ENCODE measurements at regions not wholly inside any gene's neighbourhood (a gene's known extent, or its start where the extent isn't known, plus 50 kb on each side); places are given as distances from the start of the nearest gene placed in this dataset.
"Not testable (repeated sequence)": the region's sequence is repeated elsewhere in the genome, so short reads cannot be mapped to it uniquely, and the experiment has no call there.

GRCh38 chr4:3371033-3372001 is 70.5 kb upstream of the HGFAC start:
- Histone ChIP-seq H3K9ac (ENCODE audit: low read length in 2 of 2) (no peak overlapping the region), H3K4me1 (ENCODE audit: control insufficient read depth, insufficient read depth, low read length) (peaks cover 22% of the 10 kb centered on the region), H3K9me3 (ENCODE audit: control insufficient read depth in 2 of 2, low read length in 2 of 2) (no peaks in the 10 kb centered on the region), H3K27me3 (ENCODE audit: control insufficient read depth in 1 of 2, insufficient read depth in 2 of 2, low read length in 2 of 2) (no peaks in the 10 kb centered on the region), H3K4me3 (ENCODE audit: low read length in 2 of 2) (no peak overlapping the region), H3K27ac (ENCODE audit: low read length) (no peak overlapping the region), H3K36me3 (ENCODE audit: control insufficient read depth in 2 of 2, insufficient read depth in 2 of 2, low read length in 2 of 2) (peaks cover 0 to 7% of the 10 kb centered on the region in 2 donors)

- H3K36me3 ChIP-seq (ENCODE audit: control insufficient read depth in 2 of 2, insufficient read depth in 2 of 2, low read length in 2 of 2), result peaks cover 0 to 8% of the 10 kb centered on the region in 2 donors
- H3K9ac ChIP-seq (ENCODE audit: low read length in 2 of 2), result no peak overlapping the region
- no peak overlapping the region for H3K4me3 ChIP-seq (ENCODE audit: low read length in 2 of 2)
- H3K9me3 ChIP-seq (ENCODE audit: control insufficient read depth in 2 of 2, low read length in 2 of 2), result no peaks in the 10 kb centered on the region
- H3K4me1 ChIP-seq (ENCODE audit: control insufficient read depth, insufficient read depth, low read length), result peaks cover 22% of the 10 kb centered on the region
- H3K27ac ChIP-seq (ENCODE audit: low read length), result no peak overlapping the region
- no peaks in the 10 kb centered on the region for H3K27me3 ChIP-seq (ENCODE audit: control insufficient read depth in 1 of 2, insufficient read depth in 2 of 2, low read length in 2 of 2)
Measured at GRCh38 chr4:3372264-3372932, 69.4 kb upstream of the HGFAC start.

GRCh38 chr4:3372933-3373465 is 68.8 kb upstream of the HGFAC start:
- Histone ChIP-seq H3K27ac (ENCODE audit: low read length) (no peak overlapping the region), H3K4me3 (ENCODE audit: low read length in 2 of 2) (no peak overlapping the region), H3K9me3 (ENCODE audit: control insufficient read depth in 2 of 2, low read length in 2 of 2) (no peaks in the 10 kb centered on the region), H3K4me1 (ENCODE audit: control insufficient read depth, insufficient read depth, low read length) (peaks cover 22% of the 10 kb centered on the region), H3K36me3 (ENCODE audit: control insufficient read depth in 2 of 2, insufficient read depth in 2 of 2, low read length in 2 of 2) (peaks cover 0 to 8% of the 10 kb centered on the region in 2 donors), H3K9ac (ENCODE audit: low read length in 2 of 2) (no peak overlapping the region), H3K27me3 (ENCODE audit: control insufficient read depth in 1 of 2, insufficient read depth in 2 of 2, low read length in 2 of 2) (no peaks in the 10 kb centered on the region)

GRCh38 chr4:3373468-3373867 is 68.3 kb upstream of the HGFAC start:
- H3K27me3 ChIP-seq (ENCODE audit: control insufficient read depth in 1 of 2, insufficient read depth in 2 of 2, low read length in 2 of 2), result no peaks in the 10 kb centered on the region
- H3K36me3 ChIP-seq (ENCODE audit: control insufficient read depth in 2 of 2, insufficient read depth in 2 of 2, low read length in 2 of 2), result peaks cover 0 to 8% of the 10 kb centered on the region in 2 donors
- no peak overlapping the region for H3K27ac ChIP-seq (ENCODE audit: low read length)
- no peaks in the 10 kb centered on the region for H3K9me3 ChIP-seq (ENCODE audit: control insufficient read depth in 2 of 2, low read length in 2 of 2)
- H3K4me1 ChIP-seq (ENCODE audit: control insufficient read depth, insufficient read depth, low read length), result peaks cover 19% of the 10 kb centered on the region
- no peak overlapping the region for H3K4me3 ChIP-seq (ENCODE audit: low read length in 2 of 2)
- no peak overlapping the region for H3K9ac ChIP-seq (ENCODE audit: low read length in 2 of 2)

GRCh38 chr4:3374011-3374645 is 67.6 kb upstream of the HGFAC start:
- Histone ChIP-seq H3K9me3 (ENCODE audit: control insufficient read depth in 2 of 2, low read length in 2 of 2) (no peaks in the 10 kb centered on the region), H3K4me1 (ENCODE audit: control insufficient read depth, insufficient read depth, low read length) (peaks cover 15% of the 10 kb centered on the region), H3K36me3 (ENCODE audit: control insufficient read depth in 2 of 2, insufficient read depth in 2 of 2, low read length in 2 of 2) (peaks cover 0 to 8% of the 10 kb centered on the region in 2 donors), H3K27ac (ENCODE audit: low read length) (no peak overlapping the region), H3K4me3 (ENCODE audit: low read length in 2 of 2) (no peak overlapping the region), H3K27me3 (ENCODE audit: control insufficient read depth in 1 of 2, insufficient read depth in 2 of 2, low read length in 2 of 2) (no peaks in the 10 kb centered on the region), H3K9ac (ENCODE audit: low read length in 2 of 2) (no peak overlapping the region)

GRCh38 chr4:3374667-3375066 is 67.1 kb upstream of the HGFAC start:
- H3K36me3 ChIP-seq (ENCODE audit: control insufficient read depth in 2 of 2, insufficient read depth in 2 of 2, low read length in 2 of 2), result peaks cover 0 to 8% of the 10 kb centered on the region in 2 donors
- no peak overlapping the region for H3K9ac ChIP-seq (ENCODE audit: low read length in 2 of 2)
- no peaks in the 10 kb centered on the region for H3K9me3 ChIP-seq (ENCODE audit: control insufficient read depth in 2 of 2, low read length in 2 of 2)
- H3K4me1 ChIP-seq (ENCODE audit: control insufficient read depth, insufficient read depth, low read length), result peaks cover 9% of the 10 kb centered on the region
- no peak overlapping the region for H3K4me3 ChIP-seq (ENCODE audit: low read length in 2 of 2)
- H3K27me3 ChIP-seq (ENCODE audit: control insufficient read depth in 1 of 2, insufficient read depth in 2 of 2, low read length in 2 of 2), result no peaks in the 10 kb centered on the region
- H3K27ac ChIP-seq (ENCODE audit: low read length), result no peak overlapping the region

GRCh38 chr4:3375688-3376087 is 66.1 kb upstream of the HGFAC start:
- Histone ChIP-seq H3K9ac (ENCODE audit: low read length in 2 of 2) (no peak overlapping the region), H3K27ac (ENCODE audit: low read length) (no peak overlapping the region), H3K9me3 (ENCODE audit: control insufficient read depth in 2 of 2, low read length in 2 of 2) (no peaks in the 10 kb centered on the region), H3K4me3 (ENCODE audit: low read length in 2 of 2) (no peak overlapping the region), H3K27me3 (ENCODE audit: control insufficient read depth in 1 of 2, insufficient read depth in 2 of 2, low read length in 2 of 2) (no peaks in the 10 kb centered on the region), H3K36me3 (ENCODE audit: control insufficient read depth in 2 of 2, insufficient read depth in 2 of 2, low read length in 2 of 2) (peaks cover 0 to 8% of the 10 kb centered on the region in 2 donors), H3K4me1 (ENCODE audit: control insufficient read depth, insufficient read depth, low read length) (peaks cover 3% of the 10 kb centered on the region)

GRCh38 chr4:3376266-3376665 is 65.5 kb upstream of the HGFAC start:
- H3K4me1 ChIP-seq (ENCODE audit: control insufficient read depth, insufficient read depth, low read length), result no peaks in the 10 kb centered on the region

GRCh38 chr4:3377557-3377956 is 64.2 kb upstream of the HGFAC start:
- no peaks in the 10 kb centered on the region for H3K4me1 ChIP-seq (ENCODE audit: control insufficient read depth, insufficient read depth, low read length)
- no peak overlapping the region for H3K4me3 ChIP-seq (ENCODE audit: low read length in 2 of 2)
- H3K9me3 ChIP-seq (ENCODE audit: control insufficient read depth in 2 of 2, low read length in 2 of 2), result no peaks in the 10 kb centered on the region
- peaks cover 0 to 8% of the 10 kb centered on the region in 2 donors for H3K36me3 ChIP-seq (ENCODE audit: control insufficient read depth in 2 of 2, insufficient read depth in 2 of 2, low read length in 2 of 2)
- H3K27ac ChIP-seq (ENCODE audit: low read length), result no peak overlapping the region
- H3K27me3 ChIP-seq (ENCODE audit: control insufficient read depth in 1 of 2, insufficient read depth in 2 of 2, low read length in 2 of 2), result no peaks in the 10 kb centered on the region
- H3K9ac ChIP-seq (ENCODE audit: low read length in 2 of 2), result no peak overlapping the region

More at GRCh38 chr4:3376266-3376665, 65.5 kb upstream of the HGFAC start:
- Histone ChIP-seq H3K9me3 (ENCODE audit: control insufficient read depth in 2 of 2, low read length in 2 of 2) (no peaks in the 10 kb centered on the region), H3K36me3 (ENCODE audit: control insufficient read depth in 2 of 2, insufficient read depth in 2 of 2, low read length in 2 of 2) (peaks cover 0 to 8% of the 10 kb centered on the region in 2 donors), H3K4me3 (ENCODE audit: low read length in 2 of 2) (no peak overlapping the region), H3K27ac (ENCODE audit: low read length) (no peak overlapping the region), H3K27me3 (ENCODE audit: control insufficient read depth in 1 of 2, insufficient read depth in 2 of 2, low read length in 2 of 2) (no peaks in the 10 kb centered on the region), H3K9ac (ENCODE audit: low read length in 2 of 2) (no peak overlapping the region)

- not testable (repeated sequence) for H3K27ac ChIP-seq (ENCODE audit: low read length); H3K9ac ChIP-seq (ENCODE audit: low read length in 2 of 2); H3K36me3 ChIP-seq (ENCODE audit: control insufficient read depth in 2 of 2, insufficient read depth in 2 of 2, low read length in 2 of 2); H3K9me3 ChIP-seq (ENCODE audit: control insufficient read depth in 2 of 2, low read length in 2 of 2); H3K4me3 ChIP-seq (ENCODE audit: low read length in 2 of 2); H3K4me1 ChIP-seq (ENCODE audit: control insufficient read depth, insufficient read depth, low read length); H3K27me3 ChIP-seq (ENCODE audit: control insufficient read depth in 1 of 2, insufficient read depth in 2 of 2, low read length in 2 of 2)
Measured at GRCh38 chr4:3380336-3380735, 61.4 kb upstream of the HGFAC start.

Data from stomach smooth muscle (tissue), 2 donors.